ENCODE measurements at regions not wholly inside any gene's neighbourhood (a gene's known extent, or its start where the extent isn't known, plus 50 kb on each side); places are given as distances from the start of the nearest gene placed in this dataset.
"Not testable (repeated sequence)": the region's sequence is repeated elsewhere in the genome, so short reads cannot be mapped to it uniquely, and the experiment has no call there.

DNA sequence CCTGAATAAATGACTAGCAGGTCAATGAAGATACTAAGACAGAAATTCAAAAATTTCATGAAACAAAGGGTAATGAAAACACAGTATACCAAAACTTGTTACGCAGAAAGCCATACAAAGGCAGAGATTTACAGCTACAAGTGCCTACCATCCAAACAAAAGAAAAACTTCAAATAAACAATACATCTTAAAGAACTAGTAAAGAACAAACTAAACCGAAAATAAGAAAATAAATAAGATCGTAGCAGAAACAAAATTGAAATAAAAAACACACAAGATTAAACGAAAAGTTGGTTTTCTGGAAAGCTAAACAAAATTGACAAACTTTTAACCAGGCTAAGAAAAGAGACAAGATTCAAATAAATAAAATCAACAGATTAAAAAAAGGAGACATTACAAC lies 51.5 kb downstream of the VPREB1 start:
- not testable (repeated sequence) for DNase-seq

DNA sequence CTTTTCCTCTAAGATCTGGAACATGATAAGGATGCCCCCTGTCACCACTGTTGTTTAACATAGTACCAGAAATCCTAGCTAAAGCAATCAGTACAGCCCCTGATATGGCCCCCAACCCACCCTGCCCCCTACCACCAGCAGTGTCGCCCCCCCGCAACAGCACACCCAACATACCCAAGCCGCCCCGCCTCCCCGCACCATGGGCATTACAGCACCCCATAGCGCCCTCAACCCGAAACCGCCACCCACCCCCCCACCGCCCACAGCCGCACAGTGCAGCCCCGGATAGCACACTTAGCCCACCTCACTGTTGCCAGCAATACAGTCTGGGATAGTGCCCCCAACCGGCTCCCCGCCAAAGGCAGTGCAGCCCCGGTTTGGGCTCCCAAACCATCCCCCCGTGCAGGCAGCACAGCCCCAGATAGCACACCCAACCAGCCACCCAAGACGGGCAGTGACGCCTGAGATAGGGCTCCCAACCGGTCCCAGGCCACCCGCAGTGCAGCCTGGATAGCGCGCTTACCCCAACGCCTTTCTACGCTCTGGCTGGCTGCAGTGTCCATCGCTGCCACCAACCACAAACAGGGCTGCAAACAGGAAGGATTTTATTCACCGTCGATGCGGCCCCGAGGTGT lies 52.7 kb downstream of the VPREB1 start:
- DNase-seq: not testable (repeated sequence)

DNA sequence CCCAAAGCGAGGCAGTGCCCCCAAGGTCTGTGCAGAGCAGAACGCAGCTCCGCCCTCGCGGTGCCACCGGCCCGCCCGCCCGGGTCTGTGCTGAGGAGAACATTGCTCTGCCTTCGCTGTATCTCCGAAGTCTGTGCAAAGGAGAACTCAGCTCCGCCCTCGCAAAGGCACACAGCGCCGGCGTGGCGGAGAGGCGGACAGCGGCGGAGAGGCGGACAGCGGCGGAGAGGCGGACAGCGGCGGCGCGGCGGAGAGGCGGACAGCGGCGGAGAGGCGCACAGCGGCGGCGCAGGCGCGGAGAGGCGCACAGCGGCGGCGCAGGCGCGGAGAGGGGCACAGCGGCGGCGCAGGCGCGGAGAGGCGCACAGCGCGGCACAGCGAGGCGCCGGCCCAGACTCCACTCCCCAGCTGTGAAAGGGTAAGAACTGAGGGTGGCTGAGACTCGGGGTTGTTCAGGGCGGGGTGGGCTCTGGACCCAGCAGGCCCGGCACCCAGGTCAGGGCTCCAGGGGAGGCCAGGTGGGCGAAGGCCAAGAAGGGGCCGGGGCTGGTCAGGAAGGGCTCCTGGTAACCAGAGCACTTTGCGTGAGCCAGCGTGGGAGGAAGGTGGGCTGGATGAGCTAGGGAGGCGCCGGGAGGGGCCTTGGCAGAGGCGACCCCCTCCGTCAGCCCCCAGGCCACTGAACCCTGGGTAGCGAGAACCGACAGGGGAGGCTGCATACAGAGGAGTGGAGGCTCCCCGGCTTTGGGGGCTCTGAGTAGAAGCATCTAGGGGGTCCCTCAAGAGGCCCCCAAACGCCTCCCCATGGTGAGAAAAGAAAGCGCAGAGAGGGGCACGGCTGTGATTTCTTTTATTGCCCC lies 53.4 kb downstream of the VPREB1 start:
- peak; percentile 78 for DNase-seq

DNA sequence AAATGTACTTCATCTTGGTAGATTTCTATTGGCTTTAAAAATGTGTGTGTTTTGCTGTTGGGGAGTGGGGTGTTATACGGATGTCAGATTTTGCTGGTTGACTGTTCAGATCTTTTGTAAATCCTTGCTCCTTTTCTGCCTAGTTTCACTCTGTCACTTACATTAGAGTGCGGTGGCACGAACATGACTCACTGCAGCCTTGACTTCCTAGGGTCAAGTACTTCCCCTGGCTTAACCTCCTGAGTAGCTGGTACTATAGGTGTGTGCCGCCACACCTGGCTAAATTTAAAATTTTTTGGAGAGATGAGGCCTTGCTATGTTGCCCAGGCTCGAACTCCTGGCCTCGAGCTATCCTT lies 54.0 kb downstream of the VPREB1 start:
- DNase-seq: not testable (repeated sequence)

DNA sequence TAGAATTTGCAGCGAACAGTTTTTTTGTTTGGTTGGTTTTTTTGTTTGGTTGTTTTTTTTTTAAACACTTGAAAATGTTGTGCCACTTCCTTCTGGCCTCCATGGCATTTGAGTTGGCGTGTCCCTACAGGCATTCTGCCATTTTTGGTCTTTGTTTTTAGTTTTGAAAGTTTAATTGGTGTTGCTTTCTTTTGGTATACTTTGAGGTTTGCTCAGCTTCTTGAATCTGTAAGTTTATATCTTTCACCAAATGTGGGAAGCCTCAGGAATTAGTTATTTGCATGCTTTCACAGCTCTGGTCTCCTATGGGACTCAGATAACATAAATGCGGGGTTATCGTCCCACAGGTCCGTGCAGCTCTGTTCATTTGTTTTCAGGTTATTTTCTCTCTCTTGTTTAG lies 55.9 kb downstream of the VPREB1 start:
- DNase-seq: not testable (repeated sequence)

DNA sequence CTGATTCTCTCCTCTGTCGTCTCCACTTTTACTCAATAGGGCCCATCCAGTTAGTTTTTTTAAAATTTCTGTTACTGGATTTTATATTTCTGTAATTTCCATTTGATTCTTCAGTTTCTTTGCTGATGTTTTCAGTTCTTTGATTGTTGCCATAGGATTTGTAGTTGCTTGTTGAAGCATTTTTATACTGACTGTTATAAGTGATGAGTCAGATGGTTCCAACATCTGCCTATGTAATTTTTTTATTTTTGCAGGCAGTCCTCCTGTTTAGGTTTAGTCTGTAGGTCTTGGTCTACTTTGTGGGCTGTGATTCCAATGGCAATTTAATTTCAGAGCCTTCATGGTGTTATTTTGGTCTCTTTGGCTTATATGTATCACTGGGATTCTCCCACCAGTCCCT lies 56.4 kb downstream of the VPREB1 start:
- not testable (repeated sequence) for DNase-seq

DNA sequence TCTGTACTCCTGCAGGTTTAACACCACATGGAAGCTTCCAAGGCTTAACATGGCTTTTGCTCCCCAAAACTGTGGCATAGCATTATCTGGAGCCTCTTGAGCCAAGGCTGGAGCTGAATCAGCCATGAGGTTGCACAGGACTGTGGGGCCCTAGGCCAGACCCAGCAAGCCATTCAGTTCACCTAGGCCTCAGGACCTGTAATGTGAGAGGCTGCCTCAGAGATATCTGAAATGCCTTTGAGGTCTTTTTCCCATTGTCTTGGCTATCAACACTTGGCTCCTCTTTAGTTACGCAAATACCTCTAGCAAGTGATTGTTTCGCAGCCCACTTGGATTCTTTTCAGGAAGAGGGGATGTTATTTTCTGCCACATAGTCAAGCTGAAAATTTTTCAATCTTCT lies 72.0 kb downstream of the VPREB1 start:
- DNase-seq: no peak

DNA sequence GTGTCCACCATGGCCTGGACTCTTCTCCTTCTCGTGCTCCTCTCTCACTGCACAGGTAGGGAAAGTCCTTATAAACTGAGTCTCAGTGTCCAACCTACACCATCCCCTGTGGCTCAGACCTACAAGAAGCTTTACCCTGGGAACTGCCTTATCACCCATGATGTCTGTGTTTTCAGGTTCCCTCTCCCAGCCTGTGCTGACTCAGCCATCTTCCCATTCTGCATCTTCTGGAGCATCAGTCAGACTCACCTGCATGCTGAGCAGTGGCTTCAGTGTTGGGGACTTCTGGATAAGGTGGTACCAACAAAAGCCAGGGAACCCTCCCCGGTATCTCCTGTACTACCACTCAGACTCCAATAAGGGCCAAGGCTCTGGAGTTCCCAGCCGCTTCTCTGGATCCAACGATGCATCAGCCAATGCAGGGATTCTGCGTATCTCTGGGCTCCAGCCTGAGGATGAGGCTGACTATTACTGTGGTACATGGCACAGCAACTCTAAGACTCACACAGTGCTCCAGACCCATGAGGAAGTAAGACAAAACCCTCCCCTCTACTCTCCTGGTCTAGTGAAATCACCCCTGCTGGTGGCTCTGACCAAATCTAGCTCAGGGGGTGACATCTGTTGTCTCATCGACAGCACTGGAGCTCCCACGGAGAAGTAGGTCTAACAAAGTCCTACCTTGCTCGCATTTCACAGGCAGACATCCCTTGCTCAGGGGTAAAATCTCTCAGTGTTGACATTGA lies 74.3 kb downstream of the VPREB1 start:
- DNase-seq: no peak

DNA sequence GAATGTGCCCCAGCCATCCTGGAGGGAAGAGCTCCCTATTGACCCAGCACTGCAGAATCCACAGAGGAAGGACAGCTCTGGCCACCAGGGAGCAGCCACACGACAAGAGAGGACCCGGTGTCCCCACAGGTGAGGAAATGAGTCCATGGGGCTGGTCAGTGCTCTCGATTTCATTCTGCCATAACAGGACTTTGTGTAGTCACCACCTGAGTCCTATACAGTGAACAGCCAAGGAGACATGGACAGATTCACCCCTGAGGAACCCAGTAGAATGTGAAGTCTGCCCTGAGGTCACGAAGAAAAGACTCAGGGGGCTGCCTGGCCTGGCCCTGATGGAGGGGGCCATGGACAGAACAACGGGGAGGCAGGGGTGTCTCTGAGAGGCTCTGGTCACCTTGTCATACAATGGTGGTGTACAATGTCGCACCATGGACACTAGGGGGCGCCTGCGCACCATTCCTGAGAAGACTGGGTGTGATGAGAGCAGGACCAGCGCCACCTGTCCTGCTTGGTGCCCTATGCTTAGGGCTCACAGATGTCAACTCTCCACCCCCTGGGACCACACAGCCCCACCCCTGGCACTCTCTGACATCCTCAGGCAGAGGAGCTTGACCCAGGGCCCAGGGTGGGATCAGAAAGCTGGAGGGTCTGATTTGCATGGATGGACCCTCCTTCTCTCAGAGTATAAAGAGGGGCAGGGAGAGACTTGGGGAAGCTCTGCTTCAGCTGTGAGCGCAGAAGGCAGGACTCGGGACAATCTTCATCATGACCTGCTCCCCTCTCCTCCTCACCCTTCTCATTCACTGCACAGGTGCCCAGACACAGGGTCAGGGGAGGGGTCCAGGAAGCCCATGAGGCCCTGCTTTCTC lies 77.4 kb downstream of the VPREB1 start:
- DNase-seq: peak; percentile 62

DNA sequence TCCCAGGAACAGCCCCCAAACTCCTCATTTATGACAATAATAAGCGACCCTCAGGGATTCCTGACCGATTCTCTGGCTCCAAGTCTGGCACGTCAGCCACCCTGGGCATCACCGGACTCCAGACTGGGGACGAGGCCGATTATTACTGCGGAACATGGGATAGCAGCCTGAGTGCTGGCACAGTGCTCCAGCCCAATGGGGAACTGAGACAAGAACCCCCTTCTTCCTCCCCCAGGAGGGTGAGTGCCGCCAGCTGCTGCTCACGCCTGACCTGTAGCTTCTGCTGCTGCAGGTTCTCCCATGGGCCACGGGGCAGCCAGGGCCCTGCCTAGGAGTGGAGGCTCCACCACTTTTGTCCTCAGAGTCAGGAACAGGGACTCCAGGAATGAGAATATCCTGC lies 78.2 kb downstream of the VPREB1 start:
- DNase-seq: no peak

DNA sequence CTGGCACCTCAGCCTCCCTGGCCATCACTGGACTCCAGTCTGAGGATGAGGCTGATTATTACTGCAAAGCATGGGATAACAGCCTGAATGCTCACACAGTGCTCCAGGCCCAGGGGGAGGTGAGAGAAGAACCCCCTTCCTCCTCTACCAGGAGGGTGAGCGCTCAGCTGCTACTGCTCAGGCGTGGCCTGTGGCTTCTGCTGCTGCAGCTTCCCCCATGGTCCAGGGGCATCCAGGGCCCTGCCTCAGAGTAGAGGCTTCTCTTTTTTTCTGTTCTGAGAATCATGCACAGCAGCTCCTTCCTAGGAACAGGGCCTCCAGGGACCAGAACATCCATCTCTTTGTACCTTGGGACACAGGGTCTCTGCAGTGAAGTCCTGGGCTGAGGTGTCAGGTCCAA lies 83.1 kb downstream of the VPREB1 start:
- DNase-seq: no peak

DNA sequence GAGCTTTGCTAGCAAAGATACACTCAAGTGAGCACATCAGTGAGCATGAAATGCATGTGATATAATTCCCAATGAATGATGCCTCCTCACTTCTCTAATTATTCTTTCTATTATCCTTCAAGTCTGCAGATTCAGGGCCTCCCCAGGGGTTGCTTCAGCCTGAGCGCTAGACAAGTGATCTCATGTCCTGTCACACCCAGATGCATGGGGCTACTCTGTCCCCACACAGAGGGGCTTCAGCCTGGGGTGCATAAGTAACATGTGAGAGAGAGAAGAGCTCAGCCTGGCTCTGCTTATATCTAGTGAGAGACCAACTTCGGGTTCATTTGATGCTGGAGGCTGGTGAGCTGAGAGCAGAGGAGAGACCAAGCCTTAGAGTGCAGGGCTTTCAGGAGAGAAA lies 85.2 kb downstream of the VPREB1 start:
- no peak for DNase-seq

DNA sequence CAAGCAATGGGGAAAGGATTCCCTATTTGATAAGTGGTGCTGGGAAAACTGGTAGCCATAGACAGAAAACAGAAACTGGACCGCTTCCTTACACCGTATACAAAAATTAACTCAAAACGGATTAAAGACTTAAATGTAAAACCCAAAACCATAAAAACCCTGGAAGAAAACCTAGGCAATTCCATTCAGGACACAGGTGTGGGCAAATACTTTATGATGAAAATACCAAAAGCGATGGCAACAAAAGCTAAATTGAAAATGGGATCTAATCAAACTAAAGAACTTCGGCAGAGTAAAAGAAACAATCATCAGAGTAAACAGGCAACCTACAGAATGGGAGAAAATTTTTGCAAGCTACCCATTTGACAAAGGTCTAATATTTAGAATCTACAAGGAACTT lies 91.1 kb downstream of the VPREB1 start:
- not testable (repeated sequence) for DNase-seq

DNA sequence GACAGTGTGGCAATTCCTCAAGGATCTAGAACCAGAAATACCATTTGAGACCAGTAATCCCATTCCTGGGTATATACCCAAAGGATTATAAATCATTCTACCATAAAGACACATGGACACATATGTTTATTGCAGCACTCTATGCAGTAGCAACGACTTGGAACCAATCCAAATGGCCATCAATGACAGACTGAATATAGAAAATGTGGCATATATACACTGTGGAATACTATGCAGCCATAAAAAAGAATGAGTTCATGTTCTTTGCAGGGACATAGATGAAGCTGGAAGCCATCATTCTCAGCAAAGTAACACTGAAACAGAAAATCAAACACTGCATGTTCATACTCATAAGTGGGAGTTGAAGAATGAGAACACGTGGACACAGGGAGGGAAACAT lies 91.7 kb downstream of the VPREB1 start:
- DNase-seq: not testable (repeated sequence)

DNA sequence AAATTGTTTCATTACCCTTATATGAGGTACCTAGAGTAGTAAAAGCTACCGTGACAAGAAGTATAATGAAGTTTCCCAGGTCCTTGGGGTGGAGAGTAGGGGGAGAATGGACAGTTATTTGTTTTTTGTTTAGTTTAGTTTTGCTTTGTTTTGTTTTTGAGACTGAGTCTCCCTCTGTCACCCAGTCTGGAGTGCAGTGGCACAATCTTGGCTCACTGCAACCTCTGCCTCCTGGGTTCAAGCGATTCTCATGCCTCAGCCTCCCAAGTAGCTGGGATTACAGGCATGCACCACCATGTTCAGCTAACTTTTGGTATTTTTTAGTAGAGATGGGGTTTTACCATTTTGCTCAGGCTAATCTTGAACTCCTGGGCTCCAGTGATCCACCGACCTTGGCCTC lies 94.2 kb downstream of the VPREB1 start:
- not testable (repeated sequence) for DNase-seq

DNA sequence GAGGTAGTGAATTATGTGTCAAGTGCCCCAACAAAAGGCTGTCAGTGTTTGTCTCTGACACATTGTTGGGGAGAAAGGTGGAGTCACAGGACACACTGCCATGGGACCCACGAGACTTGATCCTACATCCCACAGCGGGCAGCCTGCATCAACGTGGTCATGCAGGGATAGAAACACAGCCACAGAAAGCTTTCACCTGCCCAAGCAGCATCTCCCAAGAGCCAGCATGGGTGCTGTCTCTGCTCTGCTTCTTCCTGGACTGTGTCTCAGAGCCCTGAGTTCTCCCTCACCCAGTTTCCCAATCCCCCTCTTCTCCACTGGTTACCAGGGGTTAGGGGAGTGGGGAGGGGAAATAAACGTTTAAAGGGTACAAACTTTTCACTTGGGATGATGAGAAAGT lies 97.2 kb downstream of the VPREB1 start:
- no peak for DNase-seq

DNA sequence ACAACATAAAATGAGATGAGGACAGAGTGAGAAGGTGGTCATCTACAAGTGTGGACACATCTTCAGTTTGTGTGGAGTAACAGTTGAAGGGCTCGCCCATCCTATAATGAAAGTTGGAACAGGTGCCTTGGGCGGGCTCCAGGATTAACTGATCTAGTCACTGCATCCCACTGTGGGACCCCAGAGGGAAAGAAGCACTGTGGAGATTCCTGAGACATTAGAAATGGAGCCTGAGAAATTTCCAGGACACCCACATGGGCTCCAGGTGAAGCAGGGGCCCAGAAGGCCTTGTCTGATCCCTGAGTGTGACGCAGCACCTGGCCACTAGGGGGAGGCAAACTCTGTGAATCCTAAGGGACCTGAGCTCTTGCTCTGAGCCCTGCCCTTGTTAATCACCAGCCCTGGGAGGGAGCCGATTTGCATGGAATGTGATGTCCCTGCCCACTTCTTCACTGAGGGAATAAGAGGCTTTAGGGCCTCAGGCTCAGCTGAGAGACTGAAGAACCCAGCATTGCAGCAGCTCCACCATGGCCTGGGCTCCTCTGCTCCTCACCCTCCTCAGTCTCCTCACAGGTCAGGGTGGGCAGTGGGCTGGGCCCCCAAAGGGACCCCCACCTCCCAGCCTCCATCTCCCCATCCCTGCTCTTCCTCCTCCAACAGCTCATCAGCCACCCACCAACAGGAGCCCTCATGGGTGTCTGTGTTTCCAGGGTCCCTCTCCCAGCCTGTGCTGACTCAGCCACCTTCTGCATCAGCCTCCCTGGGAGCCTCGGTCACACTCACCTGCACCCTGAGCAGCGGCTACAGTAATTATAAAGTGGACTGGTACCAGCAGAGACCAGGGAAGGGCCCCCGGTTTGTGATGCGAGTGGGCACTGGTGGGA lies 98.4 kb downstream of the VPREB1 start:
- DNase-seq: no peak

DNA sequence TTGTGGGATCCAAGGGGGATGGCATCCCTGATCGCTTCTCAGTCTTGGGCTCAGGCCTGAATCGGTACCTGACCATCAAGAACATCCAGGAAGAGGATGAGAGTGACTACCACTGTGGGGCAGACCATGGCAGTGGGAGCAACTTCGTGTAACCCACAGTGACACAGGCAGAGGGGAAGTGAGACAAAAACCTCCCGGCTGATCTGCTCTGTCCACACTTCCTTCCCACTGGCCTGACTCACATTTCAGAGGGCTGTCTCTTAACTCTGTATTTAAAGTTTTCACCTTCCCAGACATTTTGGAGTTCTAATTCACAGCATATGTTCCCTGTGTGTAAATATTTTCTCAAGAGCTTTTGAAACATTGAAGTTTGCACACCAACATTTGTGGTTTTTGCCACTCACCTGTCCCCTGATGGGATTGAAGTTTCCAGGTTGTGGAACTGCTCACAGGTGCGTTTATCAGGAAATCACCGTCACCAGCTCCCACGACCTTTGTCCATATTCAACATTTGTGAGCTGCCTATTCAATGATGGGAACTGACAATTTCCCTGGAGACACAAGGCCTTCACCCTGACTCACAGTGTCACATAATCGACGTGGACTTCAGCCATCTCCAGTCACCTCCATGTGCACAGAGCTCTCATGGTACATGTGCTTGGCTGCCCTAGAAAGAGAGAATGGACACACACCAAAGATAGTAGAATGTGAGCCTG lies 99.2 kb downstream of the VPREB1 start:
- no peak for DNase-seq

DNA sequence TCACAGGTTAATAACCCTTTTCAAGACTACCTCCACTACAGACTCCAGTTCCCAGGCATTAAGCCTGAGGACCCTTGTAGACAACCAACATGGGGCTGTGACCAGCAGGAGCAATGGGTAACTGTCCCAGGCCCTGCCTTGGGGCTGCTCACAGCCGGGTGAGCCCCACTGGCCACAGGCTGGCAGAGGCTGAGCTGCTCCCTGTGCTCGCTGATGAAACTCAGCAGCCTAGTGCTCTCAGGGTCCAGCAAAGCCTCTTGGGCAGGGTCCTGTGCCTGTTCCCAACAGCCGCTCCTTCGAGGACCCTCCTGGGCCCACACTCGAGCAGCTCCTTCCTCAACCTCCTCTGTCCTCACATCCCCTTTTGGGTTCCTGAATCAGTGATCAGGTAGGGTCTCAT lies 99.8 kb downstream of the VPREB1 start:
- DNase-seq: no peak

DNA sequence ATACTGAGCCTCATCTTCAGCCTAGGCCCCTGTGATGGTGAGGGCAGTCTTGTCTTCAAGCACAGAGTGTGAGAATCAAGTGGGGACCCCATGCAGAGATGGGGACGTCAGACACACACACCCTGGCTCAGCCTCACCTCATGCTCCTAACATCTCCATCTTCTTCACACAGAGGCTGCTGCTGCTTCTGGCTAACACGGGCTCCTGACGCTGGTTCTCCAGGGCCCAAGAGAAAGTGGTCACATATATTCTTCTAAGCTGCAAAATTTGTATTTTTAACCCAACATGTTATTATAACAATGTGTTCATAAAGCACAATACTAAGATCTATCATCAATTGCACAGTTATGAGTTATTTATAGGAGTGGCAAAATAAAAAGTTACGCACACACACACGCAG lies 101.2 kb downstream of the VPREB1 start:
- no peak for DNase-seq

Data from right forelimb (tissue), 1 donor.